Activated T-cell treated with anti-CD3 and anti-CD28 coated beads, Interleukin-2, amount 50 U/mL, for 4 hours (primary cell): ENCODE measurements at regions not wholly inside any gene's neighbourhood (a gene's known extent, or its start where the extent isn't known, plus 50 kb on each side); places are given as distances from the start of the nearest gene placed in this dataset.

Experiments
- ATAC-seq, 2 donors: fragments of 200-7000 bp; cut with Tn5 transposase; one replicate each; pipeline ENCODE4 v1.10.0; 2021
- DNase-seq: peaks from one replicate; pipeline ENCODE4 v3.0.0-alpha.2; 2020
- H3K27me3 Mint-ChIP-seq: one replicate; pipeline ENCODE4 v1.8.0; 2021; ENCODE audit warnings: low read depth, mixed read lengths
- H3K36me3 Mint-ChIP-seq: one replicate; pipeline ENCODE4 v1.8.0; 2022; ENCODE audit warnings: mixed read lengths; ENCODE audit not compliant: insufficient read depth
- H3K4me1 Mint-ChIP-seq: one replicate; pipeline ENCODE4 v1.8.0; 2021; ENCODE audit warnings: low read depth, mixed read lengths
- H3K4me3 Mint-ChIP-seq: one replicate; pipeline ENCODE4 v1.8.0; 2021; ENCODE audit warnings: mild to moderate bottlenecking, moderate library complexity, mixed read lengths
- H3K9me3 Mint-ChIP-seq: one replicate; pipeline ENCODE4 v1.8.0; 2021; ENCODE audit warnings: mixed read lengths

- H3K9me3 Mint-ChIP-seq, result no peaks in the 10 kb centered on the region
- no peak overlapping the region for H3K4me3 Mint-ChIP-seq
- no peaks in the 10 kb centered on the region for H3K4me1 Mint-ChIP-seq
- H3K27me3 Mint-ChIP-seq, result peaks cover 18% of the 10 kb centered on the region
- DNase-seq, result no peak
- H3K36me3 Mint-ChIP-seq, result no peaks in the 10 kb centered on the region
- ATAC-seq, result no peak
Observed at GRCh38 chr14:36465178-36465577, 54.9 kb downstream of the NKX2-1 start.

GRCh38 chr14:36462890-36463289 is 57.1 kb downstream of the NKX2-1 start:
- Mint-ChIP-seq H3K9me3 (no peaks in the 10 kb centered on the region), H3K27me3 (peaks cover 27% of the 10 kb centered on the region), H3K4me1 (no peaks in the 10 kb centered on the region), H3K36me3 (no peaks in the 10 kb centered on the region), H3K4me3 (no peak overlapping the region)
- ATAC-seq (no peak), DNase-seq (no peak)

GRCh38 chr14:36455241-36455627 is 64.8 kb downstream of the NKX2-1 start:
- Mint-ChIP-seq H3K4me1 (no peaks in the 10 kb centered on the region), H3K36me3 (no peaks in the 10 kb centered on the region), H3K4me3 (no peak overlapping the region), H3K9me3 (no peaks in the 10 kb centered on the region), H3K27me3 (peaks cover 14% of the 10 kb centered on the region)
- DNase-seq, result no peak
- ATAC-seq, result no peak

- H3K4me3 Mint-ChIP-seq, result no peak overlapping the region
- ATAC-seq (no peak), DNase-seq (no peak)
- no peaks in the 10 kb centered on the region for H3K4me1 Mint-ChIP-seq
- H3K36me3 Mint-ChIP-seq, result no peaks in the 10 kb centered on the region
- H3K9me3 Mint-ChIP-seq, result no peaks in the 10 kb centered on the region
- peaks cover 9% of the 10 kb centered on the region for H3K27me3 Mint-ChIP-seq
Observed at GRCh38 chr14:36454599-36455240, 65.3 kb downstream of the NKX2-1 start.

GRCh38 chr14:36452860-36453259 is 67.2 kb downstream of the NKX2-1 start:
- no peaks in the 10 kb centered on the region for H3K4me1 Mint-ChIP-seq
- no peaks in the 10 kb centered on the region for H3K9me3 Mint-ChIP-seq
- no peaks in the 10 kb centered on the region for H3K36me3 Mint-ChIP-seq
- no peak overlapping the region for H3K4me3 Mint-ChIP-seq
- peaks cover 7% of the 10 kb centered on the region for H3K27me3 Mint-ChIP-seq
- ATAC-seq (no peak), DNase-seq (no peak)

GRCh38 chr14:36451310-36452065 is 68.5 kb downstream of the NKX2-1 start:
- H3K36me3 Mint-ChIP-seq, result no peaks in the 10 kb centered on the region
- H3K4me3 Mint-ChIP-seq, result no peak overlapping the region
- peaks cover 7% of the 10 kb centered on the region for H3K27me3 Mint-ChIP-seq
- no peak for DNase-seq
- H3K4me1 Mint-ChIP-seq, result no peaks in the 10 kb centered on the region
- no peaks in the 10 kb centered on the region for H3K9me3 Mint-ChIP-seq
- no peak for ATAC-seq

GRCh38 chr14:36450550-36450949 is 69.5 kb downstream of the NKX2-1 start:
- Mint-ChIP-seq H3K4me3 (no peak overlapping the region), H3K36me3 (no peaks in the 10 kb centered on the region), H3K4me1 (no peaks in the 10 kb centered on the region), H3K9me3 (no peaks in the 10 kb centered on the region), H3K27me3 (peaks cover 10% of the 10 kb centered on the region)
- DNase-seq (no peak), ATAC-seq (no peak)

- Mint-ChIP-seq H3K27me3 (peaks cover 11% of the 10 kb centered on the region), H3K4me3 (no peak overlapping the region), H3K36me3 (no peaks in the 10 kb centered on the region), H3K4me1 (no peaks in the 10 kb centered on the region), H3K9me3 (no peaks in the 10 kb centered on the region)
- DNase-seq, result no peak
- ATAC-seq, result no peak
Observed at GRCh38 chr14:36449903-36450302, 70.1 kb downstream of the NKX2-1 start.

GRCh38 chr14:36443374-36443773 is 76.7 kb downstream of the NKX2-1 start:
- Mint-ChIP-seq H3K27me3 (peaks cover 6% of the 10 kb centered on the region), H3K36me3 (no peaks in the 10 kb centered on the region), H3K4me3 (no peak overlapping the region), H3K9me3 (no peaks in the 10 kb centered on the region), H3K4me1 (no peaks in the 10 kb centered on the region)
- ATAC-seq (no peak), DNase-seq (no peak)

- Mint-ChIP-seq H3K27me3 (peaks cover 9% of the 10 kb centered on the region), H3K9me3 (no peaks in the 10 kb centered on the region), H3K4me3 (no peak overlapping the region), H3K36me3 (no peaks in the 10 kb centered on the region), H3K4me1 (no peaks in the 10 kb centered on the region)
- no peak for ATAC-seq
- DNase-seq, result no peak
Observed at GRCh38 chr14:36442824-36443241, 77.2 kb downstream of the NKX2-1 start.

GRCh38 chr14:36441283-36441682 is 78.7 kb downstream of the NKX2-1 start:
- no peaks in the 10 kb centered on the region for H3K36me3 Mint-ChIP-seq
- DNase-seq, result no peak
- no peaks in the 10 kb centered on the region for H3K4me1 Mint-ChIP-seq
- H3K27me3 Mint-ChIP-seq, result peaks cover 9% of the 10 kb centered on the region
- H3K9me3 Mint-ChIP-seq, result no peaks in the 10 kb centered on the region
- ATAC-seq, result no peak
- H3K4me3 Mint-ChIP-seq, result no peak overlapping the region

GRCh38 chr14:36439766-36440165 is 80.3 kb downstream of the NKX2-1 start:
- no peaks in the 10 kb centered on the region for H3K9me3 Mint-ChIP-seq
- ATAC-seq (no peak), DNase-seq (no peak)

GRCh38 chr14:36438883-36439282 is 81.1 kb downstream of the NKX2-1 start:
- DNase-seq (no peak), ATAC-seq (no peak)
- no peaks in the 10 kb centered on the region for H3K4me1 Mint-ChIP-seq

More at GRCh38 chr14:36439766-36440165, 80.3 kb downstream of the NKX2-1 start:
- Mint-ChIP-seq H3K36me3 (no peaks in the 10 kb centered on the region), H3K4me1 (no peaks in the 10 kb centered on the region), H3K27me3 (peaks cover 5% of the 10 kb centered on the region), H3K4me3 (no peak overlapping the region)

GRCh38 chr14:36430662-36431084 is 89.4 kb downstream of the NKX2-1 start:
- Mint-ChIP-seq H3K27me3 (no peaks in the 10 kb centered on the region), H3K4me1 (no peaks in the 10 kb centered on the region), H3K9me3 (no peaks in the 10 kb centered on the region), H3K4me3 (no peak overlapping the region), H3K36me3 (no peaks in the 10 kb centered on the region)
- ATAC-seq (no peak), DNase-seq (no peak)

More at GRCh38 chr14:36438883-36439282, 81.1 kb downstream of the NKX2-1 start:
- Mint-ChIP-seq H3K4me3 (no peak overlapping the region), H3K27me3 (peaks cover 5% of the 10 kb centered on the region), H3K9me3 (no peaks in the 10 kb centered on the region), H3K36me3 (no peaks in the 10 kb centered on the region)

GRCh38 chr14:36430169-36430568 is 89.9 kb downstream of the NKX2-1 start:
- Mint-ChIP-seq H3K36me3 (no peaks in the 10 kb centered on the region), H3K4me1 (no peaks in the 10 kb centered on the region), H3K27me3 (no peaks in the 10 kb centered on the region), H3K4me3 (no peak overlapping the region), H3K9me3 (no peaks in the 10 kb centered on the region)
- DNase-seq (no peak), ATAC-seq (no peak)
